Esophagus mucosa (tissue), 1 donor: ENCODE measurements at regions not wholly inside any gene's neighbourhood (a gene's known extent, or its start where the extent isn't known, plus 50 kb on each side); places are given as distances from the start of the nearest gene placed in this dataset.

ENCODE experiments used
- ATAC-seq: fragments of 200-7000 bp; cut with Tn5 transposase; one replicate; pipeline ENCODE4 v1.9.1; 2020
- donor health status: DM: yes; HTN: yes; CAD: no.

DNA sequence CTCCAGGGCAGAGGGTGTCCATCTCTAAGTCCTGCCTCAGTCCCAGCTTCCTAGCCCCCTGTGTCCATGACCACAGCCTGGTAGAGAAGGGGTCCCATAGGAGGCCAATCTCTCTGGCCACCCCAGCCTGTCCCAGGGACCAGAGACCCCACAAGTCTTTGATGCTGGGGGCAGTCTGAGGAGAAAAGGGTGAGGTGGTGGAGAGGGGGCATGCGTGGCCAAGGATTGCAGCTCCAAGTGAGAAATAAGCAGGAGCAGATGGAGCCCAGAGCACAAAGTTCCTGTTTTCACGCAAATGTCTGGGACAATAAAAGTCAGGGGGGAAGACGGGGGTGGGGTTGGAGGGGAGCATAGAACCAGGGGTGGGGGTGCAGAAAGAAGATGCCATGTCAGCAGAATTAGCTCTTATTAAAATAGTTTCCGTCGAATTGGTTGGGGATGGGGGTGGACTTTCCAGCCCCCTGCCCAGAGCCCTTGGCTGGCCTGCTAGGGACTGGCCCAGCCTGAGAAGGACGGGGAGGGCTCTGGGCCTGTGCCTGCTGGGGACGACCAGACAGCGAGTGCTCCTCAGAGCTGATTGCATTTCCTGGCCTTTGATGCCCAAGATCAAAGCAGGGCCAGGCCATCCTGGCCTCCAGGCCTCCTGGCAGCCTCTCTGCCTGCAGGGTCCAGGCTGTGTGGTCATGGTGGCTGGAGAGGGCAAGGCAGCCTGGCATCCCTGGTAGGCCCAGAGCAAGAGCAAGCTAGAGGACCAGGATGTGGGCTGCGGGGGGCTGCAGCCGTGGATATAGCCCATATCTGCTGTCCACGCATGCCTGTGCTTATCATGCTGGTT is 337.1 kb downstream of the DYSF start:
- ATAC-seq = no peak

GRCh38 chr2:71789556-71790204 is 336.3 kb downstream of the DYSF start:
- ATAC-seq = no peak

DNA sequence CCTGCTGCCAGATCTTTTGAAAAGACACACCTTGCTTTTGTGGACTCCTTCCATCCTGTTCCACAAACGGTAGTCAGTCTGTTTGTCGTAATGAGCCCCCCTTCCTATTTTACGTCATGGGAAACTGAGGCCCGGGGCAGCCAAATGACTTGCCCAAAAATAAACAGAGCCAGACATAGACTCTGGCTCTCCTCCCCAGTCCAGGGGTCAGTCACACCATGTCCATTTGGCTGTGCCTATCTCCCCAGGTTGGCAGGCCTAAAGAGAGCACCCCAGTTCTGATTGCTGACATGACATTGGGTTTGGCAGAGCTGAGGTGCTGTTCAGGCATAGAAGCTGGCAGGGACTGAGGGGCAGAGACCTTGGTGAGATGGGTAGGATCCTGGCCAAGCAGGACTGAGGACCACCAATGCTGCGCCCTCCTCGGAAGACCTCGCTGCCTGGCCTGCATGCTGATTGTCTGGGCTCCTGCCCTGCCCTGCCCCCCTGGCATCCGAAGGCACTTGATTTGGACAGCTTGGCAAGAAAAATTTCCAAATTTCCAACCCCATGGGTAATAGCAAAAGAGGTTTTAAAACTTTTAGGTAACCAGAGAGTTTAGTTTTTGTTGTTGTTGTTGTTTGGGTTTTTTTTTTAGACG is 335.4 kb downstream of the DYSF start:
- no peak for ATAC-seq

GRCh38 chr2:71788186-71788525 is 334.8 kb downstream of the DYSF start:
- no peak for ATAC-seq

DNA sequence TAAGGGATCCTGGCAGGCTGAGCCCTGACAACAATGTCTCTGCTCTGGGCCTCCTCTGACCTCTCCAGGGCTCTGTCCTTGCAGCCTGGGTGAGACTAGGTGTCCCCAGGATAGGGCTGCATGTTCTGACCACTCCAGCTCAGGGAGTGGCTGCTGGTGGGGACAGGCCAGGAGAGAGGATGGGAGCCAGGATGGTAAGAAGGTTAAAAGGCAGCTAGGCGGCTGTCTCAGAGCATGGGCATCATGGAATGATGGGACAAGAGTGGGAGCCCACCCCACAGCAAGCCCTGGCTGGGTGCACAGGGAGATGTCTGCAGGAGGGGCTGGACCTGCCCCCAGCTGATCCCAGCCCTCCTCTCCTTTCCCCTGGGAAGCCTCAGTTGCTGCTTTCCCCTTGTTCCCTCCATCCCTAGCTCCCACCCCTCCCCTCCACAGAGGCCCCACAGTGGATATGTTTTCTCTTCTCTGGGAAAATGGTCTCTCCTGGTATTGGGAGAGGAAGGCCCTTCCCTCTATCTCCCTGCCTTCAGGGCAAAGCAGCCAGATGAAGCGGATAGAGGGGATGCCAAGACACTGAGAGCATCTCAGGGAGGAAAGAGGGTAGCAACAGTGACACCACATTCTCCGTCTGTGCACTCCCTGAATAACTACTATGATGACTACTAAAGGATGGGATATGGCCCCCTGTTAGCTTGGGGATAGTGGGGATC is 334.3 kb downstream of the DYSF start:
- no peak for ATAC-seq

DNA sequence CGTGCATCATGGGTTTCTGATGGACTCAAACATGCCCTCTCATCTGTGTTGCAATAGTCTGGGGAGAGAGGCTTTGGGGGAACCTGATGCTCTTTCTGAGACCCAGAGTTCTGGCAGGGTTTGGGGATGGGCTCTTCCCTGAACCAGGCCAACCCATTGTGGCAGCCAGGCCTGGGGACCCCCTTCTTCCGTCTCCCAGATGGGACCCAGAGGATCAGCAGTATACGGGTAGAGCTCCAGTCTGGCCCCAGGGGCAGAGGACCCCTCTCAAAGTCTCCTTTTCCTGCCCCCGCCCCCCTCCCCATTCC is 333.7 kb downstream of the DYSF start:
- ATAC-seq = no peak

- no peak for ATAC-seq
These were observed 333.1 kb downstream of the DYSF start for GRCh38 chr2:71786291-71787107.

- no peak for ATAC-seq
These were observed 332.2 kb downstream of the DYSF start for GRCh38 chr2:71785516-71785981.

GRCh38 chr2:71784734-71785511 is 331.6 kb downstream of the DYSF start:
- ATAC-seq = peak; percentile 73

- ATAC-seq = no peak
These were observed 330.5 kb downstream of the DYSF start for GRCh38 chr2:71783815-71784214.

- ATAC-seq = no peak
These were observed 329.9 kb downstream of the DYSF start for GRCh38 chr2:71783215-71783614.

DNA sequence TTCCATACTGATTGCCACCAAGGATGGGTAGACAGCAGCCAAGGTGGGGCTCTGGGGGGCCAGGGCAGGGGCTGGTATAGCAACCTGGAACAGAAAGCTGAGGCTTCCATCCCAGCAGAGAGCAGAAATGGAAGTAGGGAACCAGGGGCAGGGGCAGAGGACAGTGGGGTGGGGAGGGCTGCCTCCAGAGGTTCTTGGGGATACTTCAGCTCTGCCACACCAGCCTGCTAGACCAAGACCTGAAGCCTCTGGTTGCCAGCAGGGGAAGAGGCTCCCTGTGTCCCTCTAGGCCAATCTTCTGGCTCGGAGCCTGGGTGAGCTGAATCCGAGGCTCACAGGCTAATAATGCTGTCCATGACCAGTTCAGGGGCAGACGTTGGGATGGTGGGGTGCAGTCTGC is 329.0 kb downstream of the DYSF start:
- no peak for ATAC-seq

DNA sequence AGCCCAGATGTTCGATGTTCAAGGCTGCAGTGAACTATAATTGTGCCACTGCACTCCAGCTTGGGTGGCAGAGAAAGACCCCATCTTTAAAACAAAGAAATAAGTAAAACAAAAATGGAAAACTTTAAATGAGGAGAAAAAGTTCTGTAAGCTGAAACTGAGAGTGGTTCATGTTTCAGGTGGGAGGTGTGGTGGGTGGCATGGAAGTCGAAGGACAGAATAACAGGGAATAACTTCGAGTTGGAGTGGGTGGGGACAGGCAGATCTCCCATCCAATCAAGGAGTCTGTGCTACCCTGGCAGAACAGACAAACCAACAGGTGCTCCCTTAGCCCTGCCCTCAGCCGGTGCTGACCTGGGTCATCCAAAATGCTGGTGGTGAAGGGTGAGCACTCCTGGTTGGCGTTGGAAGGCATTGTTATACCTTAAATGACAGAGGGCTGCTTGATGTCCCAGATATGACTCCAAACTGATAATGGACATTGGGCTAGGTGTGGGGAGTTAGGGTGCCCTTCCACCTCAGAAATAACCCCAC is 328.4 kb downstream of the DYSF start:
- ATAC-seq = no peak

- ATAC-seq = no peak
These were observed 326.8 kb downstream of the DYSF start for GRCh38 chr2:71780162-71780561.

DNA sequence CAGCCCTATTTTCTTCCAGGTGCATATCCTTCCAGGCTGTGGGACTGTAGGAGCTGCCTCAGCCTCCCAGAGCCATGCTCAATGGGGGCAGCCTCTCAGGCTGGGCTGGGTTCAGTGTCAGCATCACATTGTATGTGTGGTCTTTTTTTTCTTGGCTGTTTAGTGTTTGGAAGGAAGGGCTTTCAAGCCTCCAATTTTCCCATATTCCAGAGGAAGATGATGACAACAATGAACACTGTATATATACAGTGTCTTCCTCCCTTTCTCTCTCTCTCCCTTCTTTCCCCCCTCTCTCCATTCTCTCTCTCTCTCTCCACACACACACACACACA is 326.4 kb downstream of the DYSF start:
- ATAC-seq = no peak

DNA sequence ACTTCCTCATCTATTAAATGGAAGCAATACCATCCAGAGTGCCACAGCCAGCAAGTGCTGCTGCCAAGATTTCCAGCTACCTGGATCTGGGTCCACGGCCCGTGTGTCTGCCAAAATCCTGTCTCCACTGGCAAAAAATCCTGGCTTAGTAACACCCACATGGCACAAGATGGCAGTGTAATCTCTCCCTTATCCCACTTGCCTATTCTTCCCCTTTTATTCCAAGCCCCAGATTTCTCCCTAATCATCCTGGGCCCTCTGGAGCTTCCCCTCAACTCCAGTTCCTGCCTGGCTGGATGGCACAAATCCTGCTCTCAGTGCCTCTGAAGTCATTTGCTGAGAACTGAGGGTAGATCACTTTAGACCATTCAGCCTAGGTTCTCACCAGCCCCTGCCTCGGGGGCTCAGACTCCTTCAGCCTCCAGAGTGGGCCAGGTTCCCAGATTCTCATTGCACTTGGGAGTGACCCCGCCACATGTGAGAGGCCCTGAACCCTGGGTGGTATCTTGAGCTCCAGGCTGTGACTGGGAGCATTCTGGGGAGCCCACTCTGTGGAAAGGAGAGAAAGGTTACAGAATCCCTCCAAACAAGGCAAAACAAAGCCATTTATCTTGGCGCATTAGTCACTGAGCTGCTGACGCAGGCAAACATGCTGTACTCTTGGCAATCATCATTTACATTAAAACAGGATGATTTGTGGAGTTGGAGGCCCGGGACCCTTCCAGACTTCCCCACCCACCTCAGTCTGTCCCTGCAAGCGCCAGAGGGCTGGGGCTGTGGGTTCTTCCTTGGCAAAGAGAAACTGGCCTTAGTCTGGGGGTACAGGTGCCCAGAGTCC is 325.8 kb downstream of the DYSF start:
- no peak for ATAC-seq

- ATAC-seq = no peak
These were observed 325.2 kb downstream of the DYSF start for GRCh38 chr2:71778514-71778913.

DNA sequence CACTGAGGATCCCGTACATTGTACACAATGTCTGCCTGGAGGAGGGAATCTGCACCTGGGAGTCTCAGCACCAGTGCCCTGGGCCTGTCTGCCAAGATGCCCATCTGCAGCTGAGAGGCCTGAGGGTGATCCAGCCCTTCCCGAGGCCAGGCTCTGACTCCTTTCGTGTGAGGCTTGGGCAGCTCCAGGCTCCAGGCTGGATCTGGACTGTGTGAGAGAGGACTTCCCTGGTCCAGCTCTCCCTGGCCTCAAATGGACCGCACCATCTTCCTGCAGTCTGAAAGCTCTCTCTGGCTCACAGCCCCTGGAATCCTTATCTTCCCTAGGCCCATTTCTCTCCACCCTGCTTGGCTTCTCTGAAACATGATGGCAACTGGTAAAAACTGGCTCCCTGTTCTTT is 324.6 kb downstream of the DYSF start:
- ATAC-seq = no peak

DNA sequence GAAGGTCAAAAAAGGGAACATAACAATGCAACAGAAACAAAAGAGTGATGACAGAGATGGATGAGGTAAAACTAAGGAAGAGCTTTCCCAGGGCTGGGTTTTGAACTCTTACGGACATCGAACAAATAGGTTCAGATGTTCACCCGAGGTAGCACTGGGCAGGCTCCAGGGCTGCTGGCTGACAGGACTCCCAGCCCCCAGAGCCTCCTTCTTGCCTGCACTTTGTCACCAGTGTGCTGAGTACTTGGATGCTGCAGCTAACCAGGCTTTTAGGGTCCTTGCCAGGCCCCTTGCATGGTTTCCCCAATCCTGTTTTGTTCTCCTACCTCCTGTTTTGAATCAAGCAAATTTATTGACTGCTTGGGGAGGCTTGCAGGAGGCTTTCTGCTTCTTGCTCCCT is 322.9 kb downstream of the DYSF start:
- ATAC-seq = no peak

- no peak for ATAC-seq
These were observed 319.9 kb downstream of the DYSF start for GRCh38 chr2:71773218-71773617.
